BLaER1 (cell line): ENCODE measurements at regions not wholly inside any gene's neighbourhood (a gene's known extent, or its start where the extent isn't known, plus 50 kb on each side); places are given as distances from the start of the nearest gene placed in this dataset.

Experiments
- H3K27ac ChIP-seq: shearing (Covaris generic); formaldehyde crosslinking; 2 replicates; pipeline ENCODE4 v1.8.1; 2022
- H3K27me3 ChIP-seq: shearing (Covaris generic); formaldehyde crosslinking; 2 replicates; pipeline ENCODE4 v1.8.1; 2022
- H3K36me3 ChIP-seq: shearing (Covaris generic); formaldehyde crosslinking; 2 replicates; pipeline ENCODE4 v1.8.1; 2022
- H3K4me1 ChIP-seq: shearing (Covaris generic); formaldehyde crosslinking; 2 replicates; pipeline ENCODE4 v1.8.1; 2022
- H3K4me2 ChIP-seq: shearing (Covaris generic); formaldehyde crosslinking; 2 replicates; pipeline ENCODE4 v1.8.1; 2022
- H3K4me3 ChIP-seq: shearing (Covaris generic); formaldehyde crosslinking; 2 replicates; pipeline ENCODE4 v1.8.1; 2022
- H3K9ac ChIP-seq: shearing (Covaris generic); formaldehyde crosslinking; 2 replicates; pipeline ENCODE4 v1.8.1; 2022
- H3K9me3 ChIP-seq: shearing (Covaris generic); formaldehyde crosslinking; 2 replicates; pipeline ENCODE4 v1.8.1; 2022
- H4K20me1 ChIP-seq: shearing (Covaris generic); formaldehyde crosslinking; 2 replicates; pipeline ENCODE4 v1.8.1; 2022
- Cebpa-rat ChIP-seq: shearing (Covaris generic); IDR thresholded peaks from 2 replicates; pipeline ENCODE4 v1.8.1; 2022

- no peaks in the 10 kb centered on the region for H3K27me3 ChIP-seq
- H3K4me2 ChIP-seq = no peak overlapping the region
- H3K36me3 ChIP-seq = no peaks in the 10 kb centered on the region
- H3K4me3 ChIP-seq = no peak overlapping the region
- H3K4me1 ChIP-seq = no peaks in the 10 kb centered on the region
- no peak overlapping the region for H3K9ac ChIP-seq
- no peak overlapping the region for H3K27ac ChIP-seq
- no peaks in the 10 kb centered on the region for H3K9me3 ChIP-seq
- no peak for TF ChIP-seq Cebpa-rat
- no peaks in the 10 kb centered on the region for H4K20me1 ChIP-seq
Measured at GRCh38 chr14:66111891-66112290, 374.3 kb upstream of the CCDC196 start.

GRCh38 chr14:66114071-66114470 lies 372.1 kb upstream of the CCDC196 start:
- H4K20me1 ChIP-seq = no peaks in the 10 kb centered on the region
- H3K36me3 ChIP-seq = no peaks in the 10 kb centered on the region
- H3K27me3 ChIP-seq = no peaks in the 10 kb centered on the region
- no peak overlapping the region for H3K4me3 ChIP-seq
- no peaks in the 10 kb centered on the region for H3K9me3 ChIP-seq
- H3K9ac ChIP-seq = no peak overlapping the region
- H3K27ac ChIP-seq = no peak overlapping the region
- no peak overlapping the region for H3K4me2 ChIP-seq
- no peaks in the 10 kb centered on the region for H3K4me1 ChIP-seq
- no peak for TF ChIP-seq Cebpa-rat

- Histone ChIP-seq H3K27ac (no peak overlapping the region), H3K4me3 (no peak overlapping the region), H4K20me1 (no peaks in the 10 kb centered on the region), H3K36me3 (no peaks in the 10 kb centered on the region), H3K4me2 (no peak overlapping the region), H3K4me1 (no peaks in the 10 kb centered on the region), H3K9me3 (no peaks in the 10 kb centered on the region), H3K9ac (no peak overlapping the region), H3K27me3 (no peaks in the 10 kb centered on the region)
- TF ChIP-seq Cebpa-rat = no peak
Measured at GRCh38 chr14:66115740-66116502, 370.2 kb upstream of the CCDC196 start.

- Histone ChIP-seq H3K27ac (no peak overlapping the region), H4K20me1 (no peaks in the 10 kb centered on the region), H3K9ac (no peak overlapping the region), H3K4me3 (no peak overlapping the region), H3K27me3 (no peaks in the 10 kb centered on the region), H3K36me3 (no peaks in the 10 kb centered on the region), H3K4me1 (no peaks in the 10 kb centered on the region), H3K9me3 (no peaks in the 10 kb centered on the region), H3K4me2 (no peak overlapping the region)
- no peak for TF ChIP-seq Cebpa-rat
Measured at GRCh38 chr14:66116732-66117131, 369.4 kb upstream of the CCDC196 start.

GRCh38 chr14:66117600-66117999 lies 368.6 kb upstream of the CCDC196 start:
- no peaks in the 10 kb centered on the region for H3K36me3 ChIP-seq
- no peak overlapping the region for H3K4me3 ChIP-seq
- TF ChIP-seq Cebpa-rat = no peak
- H3K27me3 ChIP-seq = no peaks in the 10 kb centered on the region
- no peaks in the 10 kb centered on the region for H4K20me1 ChIP-seq
- no peaks in the 10 kb centered on the region for H3K4me1 ChIP-seq
- H3K27ac ChIP-seq = no peak overlapping the region
- H3K9ac ChIP-seq = no peak overlapping the region
- H3K9me3 ChIP-seq = no peaks in the 10 kb centered on the region
- H3K4me2 ChIP-seq = no peak overlapping the region

- H3K36me3 ChIP-seq = no peaks in the 10 kb centered on the region
- H3K27ac ChIP-seq = no peak overlapping the region
- no peak for TF ChIP-seq Cebpa-rat
- H3K9ac ChIP-seq = no peak overlapping the region
- no peak overlapping the region for H3K4me3 ChIP-seq
- no peaks in the 10 kb centered on the region for H4K20me1 ChIP-seq
- no peaks in the 10 kb centered on the region for H3K27me3 ChIP-seq
- H3K4me1 ChIP-seq = no peaks in the 10 kb centered on the region
- no peak overlapping the region for H3K4me2 ChIP-seq
- H3K9me3 ChIP-seq = no peaks in the 10 kb centered on the region
Measured at GRCh38 chr14:66119606-66120231, 366.5 kb upstream of the CCDC196 start.

GRCh38 chr14:66120402-66120801 lies 365.8 kb upstream of the CCDC196 start:
- no peaks in the 10 kb centered on the region for H3K27me3 ChIP-seq
- no peaks in the 10 kb centered on the region for H4K20me1 ChIP-seq
- H3K36me3 ChIP-seq = no peaks in the 10 kb centered on the region
- no peak overlapping the region for H3K4me3 ChIP-seq
- H3K4me2 ChIP-seq = no peak overlapping the region
- H3K9me3 ChIP-seq = no peaks in the 10 kb centered on the region
- H3K4me1 ChIP-seq = no peaks in the 10 kb centered on the region
- H3K9ac ChIP-seq = no peak overlapping the region
- TF ChIP-seq Cebpa-rat = no peak
- H3K27ac ChIP-seq = no peak overlapping the region

- H3K4me1 ChIP-seq = peaks cover 7% of the 10 kb centered on the region
- H4K20me1 ChIP-seq = no peaks in the 10 kb centered on the region
- H3K27me3 ChIP-seq = no peaks in the 10 kb centered on the region
- no peak overlapping the region for H3K9ac ChIP-seq
- H3K9me3 ChIP-seq = no peaks in the 10 kb centered on the region
- no peak for TF ChIP-seq Cebpa-rat
- H3K36me3 ChIP-seq = no peaks in the 10 kb centered on the region
- H3K27ac ChIP-seq = no peak overlapping the region
- H3K4me3 ChIP-seq = no peak overlapping the region
- H3K4me2 ChIP-seq = no peak overlapping the region
Measured at GRCh38 chr14:66121859-66122258, 364.3 kb upstream of the CCDC196 start.

GRCh38 chr14:66129224-66129623 lies 356.9 kb upstream of the CCDC196 start:
- Histone ChIP-seq H3K4me2 (no peak overlapping the region), H3K9me3 (no peaks in the 10 kb centered on the region), H3K4me3 (no peak overlapping the region), H4K20me1 (no peaks in the 10 kb centered on the region), H3K9ac (no peak overlapping the region), H3K27me3 (no peaks in the 10 kb centered on the region), H3K36me3 (no peaks in the 10 kb centered on the region), H3K27ac (no peak overlapping the region), H3K4me1 (peaks cover 7% of the 10 kb centered on the region)
- TF ChIP-seq Cebpa-rat = no peak

GRCh38 chr14:66131111-66131510 lies 355.1 kb upstream of the CCDC196 start:
- Histone ChIP-seq H3K27ac (no peak overlapping the region), H3K9me3 (no peaks in the 10 kb centered on the region), H4K20me1 (no peaks in the 10 kb centered on the region), H3K4me2 (no peak overlapping the region), H3K4me1 (peaks cover 3% of the 10 kb centered on the region), H3K27me3 (no peaks in the 10 kb centered on the region), H3K4me3 (no peak overlapping the region), H3K9ac (no peak overlapping the region), H3K36me3 (no peaks in the 10 kb centered on the region)
- no peak for TF ChIP-seq Cebpa-rat
